ENCODE measurements at regions not wholly inside any gene's neighbourhood (a gene's known extent, or its start where the extent isn't known, plus 50 kb on each side); places are given as distances from the start of the nearest gene placed in this dataset.

DNA sequence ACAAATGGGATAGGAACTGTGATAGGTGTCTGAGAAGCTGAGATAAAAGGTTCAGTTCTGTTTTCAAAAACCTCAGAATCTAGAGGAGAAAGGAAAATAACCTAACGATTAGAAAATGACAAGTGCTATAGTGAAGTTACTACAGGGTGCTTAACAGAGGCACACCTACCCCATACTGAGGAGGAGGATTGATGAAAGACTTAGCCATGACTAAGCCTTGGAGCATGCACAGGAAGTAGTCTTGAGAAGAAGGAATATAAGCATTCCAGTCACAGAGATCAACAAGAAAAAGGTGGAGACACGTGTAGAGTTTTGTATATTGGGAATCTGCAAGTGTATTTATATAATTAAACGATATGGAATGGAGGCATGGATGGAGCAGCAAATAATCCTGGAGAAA, 1225.5 kb upstream of the CELF2 start:
- Histone ChIP-seq H3K9me1 (replicated peaks; ENCODE audit: control insufficient read depth, extremely low read depth, insufficient read depth, low read length) (no peaks in the 10 kb centered on the region), H3K9me3 (replicated peaks; ENCODE audit: control insufficient read depth, insufficient read depth, low read length) (no peaks in the 10 kb centered on the region), H3K4me3 (replicated peaks in 1 of 3; ENCODE audit: insufficient read depth in 1 of 3, low read depth in 1 of 3, low read length in 3 of 3) (no peak overlapping the region), H3K36me3 (ENCODE audit: control insufficient read depth in 2 of 2, extremely low read depth in 1 of 2, insufficient read depth in 2 of 2, low read length in 2 of 2) (no peaks in the 10 kb centered on the region), H3K27ac (ENCODE audit: insufficient read depth, low read depth, low read length) (no peak overlapping the region), H3K79me2 (ENCODE audit: control insufficient read depth, insufficient read depth, low read length) (no peaks in the 10 kb centered on the region), H3K27me3 (ENCODE audit: control insufficient read depth in 2 of 2, insufficient read depth in 2 of 2, low read length in 2 of 2) (no peaks in the 10 kb centered on the region), H3K4me2 (ENCODE audit: insufficient read depth, low read length) (no peak overlapping the region), H3K9ac (replicated peaks; ENCODE audit: extremely low read depth, insufficient read depth, low read length) (no peak overlapping the region), H2AFZ (ENCODE audit: low read depth, low read length) (no peak overlapping the region), H4K20me1 (replicated peaks; ENCODE audit: control insufficient read depth, extremely low read depth, insufficient read depth, low read length) (no peaks in the 10 kb centered on the region), H3K4me1 (ENCODE audit: control insufficient read depth, extremely low read depth, insufficient read depth, low read length) (no peaks in the 10 kb centered on the region)
- DNase-seq (ENCODE audit: low read depth, low spot score) (no peak), FAIRE-seq (no peak)
- ChIA-PET CTCF (no interaction called here), POLR2A (no interaction called here)
- BruUV-seq (replicated peaks) = no TSS peak
- intact Hi-C loops (cut with micrococcal nuclease) (no loop called here), dilution Hi-C loops (cut with MboI; ENCODE audit: extremely low pct_ligation_motif_present, low sequenced_read_pairs) (no loop called here)
- TF ChIP-seq, protein P1, sequence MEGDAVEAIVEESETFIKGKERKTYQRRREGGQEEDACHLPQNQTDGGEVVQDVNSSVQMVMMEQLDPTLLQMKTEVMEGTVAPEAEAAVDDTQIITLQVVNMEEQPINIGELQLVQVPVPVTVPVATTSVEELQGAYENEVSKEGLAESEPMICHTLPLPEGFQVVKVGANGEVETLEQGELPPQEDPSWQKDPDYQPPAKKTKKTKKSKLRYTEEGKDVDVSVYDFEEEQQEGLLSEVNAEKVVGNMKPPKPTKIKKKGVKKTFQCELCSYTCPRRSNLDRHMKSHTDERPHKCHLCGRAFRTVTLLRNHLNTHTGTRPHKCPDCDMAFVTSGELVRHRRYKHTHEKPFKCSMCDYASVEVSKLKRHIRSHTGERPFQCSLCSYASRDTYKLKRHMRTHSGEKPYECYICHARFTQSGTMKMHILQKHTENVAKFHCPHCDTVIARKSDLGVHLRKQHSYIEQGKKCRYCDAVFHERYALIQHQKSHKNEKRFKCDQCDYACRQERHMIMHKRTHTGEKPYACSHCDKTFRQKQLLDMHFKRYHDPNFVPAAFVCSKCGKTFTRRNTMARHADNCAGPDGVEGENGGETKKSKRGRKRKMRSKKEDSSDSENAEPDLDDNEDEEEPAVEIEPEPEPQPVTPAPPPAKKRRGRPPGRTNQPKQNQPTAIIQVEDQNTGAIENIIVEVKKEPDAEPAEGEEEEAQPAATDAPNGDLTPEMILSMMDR (IDR thresholded peaks at IDR 0.05; ENCODE audit: extremely low read depth in 1 of 2, insufficient read depth in 1 of 2, low read depth in 1 of 2, low read length in 2 of 2) = no peak
- TF ChIP-seq POLR2AphosphoS5 (IDR thresholded peaks at IDR 0.05; ENCODE audit: insufficient read depth, low read depth, low read length) = no peak
- no peak for TF ChIP-seq FOS (IDR thresholded peaks at IDR 0.05; ENCODE audit: borderline replicate concordance, insufficient read depth, low read length)

DNA sequence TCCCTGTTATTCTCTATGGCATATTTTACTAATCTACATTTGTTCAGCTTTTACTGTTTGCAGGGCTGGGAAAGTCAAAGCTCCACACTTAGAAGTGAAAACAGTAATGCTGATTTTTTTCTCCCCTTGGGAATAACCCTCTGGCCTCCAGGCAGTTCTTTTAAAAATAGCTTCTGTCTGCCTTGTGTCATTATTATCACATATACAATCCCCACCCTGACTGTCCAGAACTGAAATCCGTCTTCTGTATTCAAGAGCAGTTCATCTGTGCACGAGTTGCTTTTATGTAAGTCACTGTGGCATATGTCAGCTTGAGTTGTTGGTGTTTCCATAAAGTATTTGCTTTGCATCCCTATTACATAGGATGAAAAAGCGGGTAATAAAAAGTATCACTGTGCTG, 1221.1 kb upstream of the CELF2 start:
- BruUV-seq (replicated peaks) = no TSS peak
- H3K27me3 ChIP-seq (ENCODE audit: control insufficient read depth in 2 of 2, insufficient read depth in 2 of 2, low read length in 2 of 2) = no peaks in the 10 kb centered on the region
- intact Hi-C loops (cut with micrococcal nuclease) = loop anchor here (5.0 kb wide), 1 partner anchor 56 kb away; no protein-coding TSS in a partner anchor
- H3K9ac ChIP-seq (replicated peaks; ENCODE audit: extremely low read depth, insufficient read depth, low read length) = no peak overlapping the region
- no peak overlapping the region for H2AFZ ChIP-seq (ENCODE audit: low read depth, low read length)
- no peaks in the 10 kb centered on the region for H3K36me3 ChIP-seq (ENCODE audit: control insufficient read depth in 2 of 2, extremely low read depth in 1 of 2, insufficient read depth in 2 of 2, low read length in 2 of 2)
- no peak for FAIRE-seq
- TF ChIP-seq JUN (IDR thresholded peaks at IDR 0.05; ENCODE audit: borderline replicate concordance, insufficient read depth, insufficient read length, low read depth) = no peak
- no peak for TF ChIP-seq MYC (IDR thresholded peaks at IDR 0.05; ENCODE audit: low read depth, low read length)
- TF ChIP-seq, protein P1 (IDR thresholded peaks at IDR 0.05; ENCODE audit: extremely low read depth in 1 of 2, insufficient read depth in 1 of 2, low read depth in 1 of 2, low read length in 2 of 2) = no peak
- DNase-seq (ENCODE audit: low read depth, low spot score) = no peak
- H3K4me1 ChIP-seq (ENCODE audit: control insufficient read depth, extremely low read depth, insufficient read depth, low read length) = no peaks in the 10 kb centered on the region
- no peaks in the 10 kb centered on the region for H3K9me3 ChIP-seq (replicated peaks; ENCODE audit: control insufficient read depth, insufficient read depth, low read length)
- ChIA-PET CTCF (no interaction called here), POLR2A (no interaction called here)
- no peak overlapping the region for H3K27ac ChIP-seq (ENCODE audit: insufficient read depth, low read depth, low read length)
- no peaks in the 10 kb centered on the region for H3K9me1 ChIP-seq (replicated peaks; ENCODE audit: control insufficient read depth, extremely low read depth, insufficient read depth, low read length)
- H4K20me1 ChIP-seq (replicated peaks; ENCODE audit: control insufficient read depth, extremely low read depth, insufficient read depth, low read length) = no peaks in the 10 kb centered on the region
- no peak overlapping the region for H3K4me2 ChIP-seq (ENCODE audit: insufficient read depth, low read length)
- H3K4me3 ChIP-seq (replicated peaks in 1 of 3; ENCODE audit: insufficient read depth in 1 of 3, low read depth in 1 of 3, low read length in 3 of 3) = no peak overlapping the region
- dilution Hi-C loops (cut with MboI; ENCODE audit: extremely low pct_ligation_motif_present, low sequenced_read_pairs) = no loop called here
- H3K79me2 ChIP-seq (ENCODE audit: control insufficient read depth, insufficient read depth, low read length) = no peaks in the 10 kb centered on the region

Measured in endothelial cell of umbilical vein (primary cell).